ENCODE measurements at regions not wholly inside any gene's neighbourhood (a gene's known extent, or its start where the extent isn't known, plus 50 kb on each side); places are given as distances from the start of the nearest gene placed in this dataset.
A peak's percentile ranks its signal among the peaks of the same experiment; 100 is the strongest.

DNA sequence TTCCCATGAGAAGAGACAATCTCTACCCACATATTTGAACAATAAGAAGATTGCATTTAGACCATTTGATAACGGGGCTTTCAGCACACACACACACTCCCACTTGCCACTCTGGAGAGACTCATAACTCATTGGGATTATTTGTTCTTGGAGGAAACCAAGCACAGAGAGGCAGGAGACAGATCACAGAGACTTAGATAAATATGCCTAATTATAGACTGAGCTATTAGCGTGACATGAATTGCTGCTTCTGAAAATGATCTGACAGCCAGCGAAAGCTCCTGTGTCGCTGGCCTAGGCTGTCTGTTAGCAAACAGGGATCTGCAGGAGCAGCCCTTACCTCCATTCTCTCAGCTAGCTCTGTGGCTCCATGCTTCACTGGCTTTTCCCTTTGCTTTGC, 111.4 kb downstream of the CCNA1 start:
- DNase-seq (ENCODE audit: low read depth), result no peak
- TF ChIP-seq POLR2A (IDR thresholded peaks at IDR 0.05; ENCODE audit: extremely low read depth, insufficient read length), result no peak
- no peak for TF ChIP-seq CTCF (IDR thresholded peaks at IDR 0.05; ENCODE audit: low read depth, low read length)
- no peak for TF ChIP-seq MAX (IDR thresholded peaks at IDR 0.05; ENCODE audit: low read depth, low read length)
- TF ChIP-seq MYC (IDR thresholded peaks at IDR 0.05; ENCODE audit: low read depth, low read length), result no peak
- H3K4me3 ChIP-seq (ENCODE audit: low read depth, low read length), result no peak overlapping the region

- DNase-seq (ENCODE audit: low read depth), result no peak
- H3K4me3 ChIP-seq (ENCODE audit: low read depth, low read length), result no peak overlapping the region
- TF ChIP-seq MAX (IDR thresholded peaks at IDR 0.05; ENCODE audit: low read depth, low read length) (no peak), POLR2A (IDR thresholded peaks at IDR 0.05; ENCODE audit: extremely low read depth, insufficient read length) (no peak), CTCF (IDR thresholded peaks at IDR 0.05; ENCODE audit: low read depth, low read length) (no peak), MYC (IDR thresholded peaks at IDR 0.05; ENCODE audit: low read depth, low read length) (no peak)
Observed at GRCh38 chr13:36548129-36548528, 115.8 kb downstream of the CCNA1 start.

DNA sequence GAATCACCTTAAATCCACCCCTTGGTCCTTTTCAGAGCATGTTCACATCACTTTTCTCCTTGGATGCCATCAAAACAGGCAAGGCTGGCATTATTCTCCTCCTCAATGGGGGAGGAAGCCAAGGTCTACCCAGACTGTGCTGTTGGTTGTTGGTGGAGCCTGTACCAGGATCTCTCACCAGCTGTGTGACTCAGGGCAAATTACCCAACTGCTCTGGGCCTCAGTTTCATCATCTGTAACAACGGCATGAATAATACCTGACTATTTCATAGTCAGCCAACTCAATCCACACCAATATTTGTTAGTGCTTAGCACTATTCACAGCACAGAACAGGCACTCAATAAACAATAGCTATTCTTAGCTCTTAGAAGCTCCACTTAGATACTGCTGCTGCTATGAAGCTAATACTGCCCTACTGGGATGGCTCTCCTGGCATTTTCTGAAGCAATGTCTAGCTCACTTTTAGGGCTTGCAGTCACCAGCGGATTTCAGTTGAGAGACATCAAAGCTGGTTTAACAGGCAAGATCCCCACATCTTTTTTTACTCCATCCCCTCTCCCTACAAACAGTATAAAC, 116.9 kb downstream of the CCNA1 start:
- no peak overlapping the region for H3K4me3 ChIP-seq (ENCODE audit: low read depth, low read length)
- no peak for TF ChIP-seq CTCF (IDR thresholded peaks at IDR 0.05; ENCODE audit: low read depth, low read length)
- TF ChIP-seq MYC (IDR thresholded peaks at IDR 0.05; ENCODE audit: low read depth, low read length), result no peak
- no peak for TF ChIP-seq POLR2A (IDR thresholded peaks at IDR 0.05; ENCODE audit: extremely low read depth, insufficient read length)
- TF ChIP-seq MAX (IDR thresholded peaks at IDR 0.05; ENCODE audit: low read depth, low read length), result no peak
- no peak for DNase-seq (ENCODE audit: low read depth)

DNA sequence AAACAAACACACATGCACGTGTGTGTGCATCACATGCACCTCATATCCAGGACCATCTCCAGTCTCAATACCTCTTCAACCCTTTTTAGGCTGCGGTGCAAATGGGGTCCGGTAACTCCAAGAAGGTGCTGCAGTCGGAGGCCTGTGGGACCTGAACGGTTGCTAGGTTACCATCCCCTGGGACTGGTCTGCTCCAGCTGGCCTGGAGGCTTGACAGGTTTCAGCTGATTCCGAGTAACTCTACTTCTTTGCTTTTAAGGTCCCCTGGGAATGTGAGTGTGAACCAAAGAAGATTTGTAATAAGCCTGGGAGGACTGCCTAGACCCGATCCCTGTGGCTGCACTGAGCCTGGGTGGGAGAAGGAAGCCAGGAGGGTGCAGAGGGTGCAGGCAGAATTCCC, 117.5 kb downstream of the CCNA1 start:
- no peak for TF ChIP-seq MYC (IDR thresholded peaks at IDR 0.05; ENCODE audit: low read depth, low read length)
- no peak for TF ChIP-seq POLR2A (IDR thresholded peaks at IDR 0.05; ENCODE audit: extremely low read depth, insufficient read length)
- TF ChIP-seq MAX (IDR thresholded peaks at IDR 0.05; ENCODE audit: low read depth, low read length), result no peak
- TF ChIP-seq CTCF (IDR thresholded peaks at IDR 0.05; ENCODE audit: low read depth, low read length), result no peak
- peak; percentile 9 for DNase-seq (ENCODE audit: low read depth)
- no peak overlapping the region for H3K4me3 ChIP-seq (ENCODE audit: low read depth, low read length)

GRCh38 chr13:36550177-36550576, 117.9 kb downstream of the CCNA1 start:
- DNase-seq (ENCODE audit: low read depth), result no peak
- TF ChIP-seq CTCF (IDR thresholded peaks at IDR 0.05; ENCODE audit: low read depth, low read length), result no peak
- TF ChIP-seq MAX (IDR thresholded peaks at IDR 0.05; ENCODE audit: low read depth, low read length), result no peak
- no peak for TF ChIP-seq POLR2A (IDR thresholded peaks at IDR 0.05; ENCODE audit: extremely low read depth, insufficient read length)
- no peak for TF ChIP-seq MYC (IDR thresholded peaks at IDR 0.05; ENCODE audit: low read depth, low read length)
- H3K4me3 ChIP-seq (ENCODE audit: low read depth, low read length), result no peak overlapping the region
